OCI-LY1 (cell line): ENCODE measurements at regions not wholly inside any gene's neighbourhood (a gene's known extent, or its start where the extent isn't known, plus 50 kb on each side); places are given as distances from the start of the nearest gene placed in this dataset.

Experiments used
- H2AFZ ChIP-seq: fragments of 200-600 bp; sonication (generic), shearing (Covaris generic); 2 replicates; pipeline ENCODE4 v1.6.0; 2014; ENCODE audit warnings: antibody characterized with exemption, mild to moderate bottlenecking, low read length
- H3F3A ChIP-seq: fragments of 200-600 bp; sonication (generic), shearing (Covaris generic); 2 replicates; pipeline ENCODE4 v1.6.0; 2014; ENCODE audit warnings: mild to moderate bottlenecking, antibody characterized with exemption, low read length, moderate library complexity; ENCODE audit not compliant: insufficient read depth
- H3K27ac ChIP-seq: fragments of 200-600 bp; sonication (generic); 2 replicates; pipeline ENCODE4 v1.5.1; 2014; ENCODE audit warnings: low read length, mixed run types, mild to moderate bottlenecking, low read depth; ENCODE audit not compliant: poor library complexity, severe bottlenecking
- H3K27me3 ChIP-seq: fragments of 200-600 bp; sonication (generic); 2 replicates; pipeline ENCODE4 v1.6.0; 2014; ENCODE audit warnings: antibody characterized with exemption, mild to moderate bottlenecking, low read length, moderate library complexity; ENCODE audit not compliant: insufficient read depth
- H3K36me3 ChIP-seq: fragments of 200-600 bp; sonication (generic); 2 replicates; pipeline ENCODE4 v1.6.1; 2014; ENCODE audit warnings: mild to moderate bottlenecking, antibody characterized with exemption, low read length, moderate library complexity, mixed read lengths; ENCODE audit not compliant: insufficient read depth
- H3K4me1 ChIP-seq: fragments of 200-600 bp; sonication (generic); 2 replicates; pipeline ENCODE4 v1.5.1; 2014; ENCODE audit warnings: mild to moderate bottlenecking, low read length, moderate library complexity; ENCODE audit not compliant: insufficient read depth, severe bottlenecking
- H3K4me2 ChIP-seq: fragments of 200-600 bp; sonication (generic), shearing (Covaris generic); 2 replicates; pipeline ENCODE4 v1.6.1; 2014; ENCODE audit warnings: low read length
- H3K4me3 ChIP-seq: fragments of 200-600 bp; sonication (generic); 2 replicates; pipeline ENCODE4 v1.5.1; 2014; ENCODE audit warnings: low read length, low read depth, mild to moderate bottlenecking, mixed read lengths; ENCODE audit not compliant: poor library complexity, severe bottlenecking
- H3K79me2 ChIP-seq: fragments of 200-600 bp; shearing (Covaris generic); 2 replicates; pipeline ENCODE4 v1.6.1; 2016; ENCODE audit warnings: mixed run types, low read length, mixed read lengths; ENCODE audit not compliant: insufficient read depth
- H3K9ac ChIP-seq: fragments of 200-600 bp; sonication (generic), shearing (Covaris generic); 2 replicates; pipeline ENCODE4 v1.6.1; 2014; ENCODE audit warnings: mild to moderate bottlenecking, low read length, mixed read lengths
- H3K9me2 ChIP-seq: fragments of 200-600 bp; sonication (generic), shearing (Covaris generic); 2 replicates; pipeline ENCODE4 v1.6.1; 2014; ENCODE audit warnings: low read depth, mild to moderate bottlenecking, low read length, mixed read lengths
- H3K9me3 ChIP-seq: fragments of 200-600 bp; shearing (Covaris generic); 2 replicates; pipeline ENCODE4 v1.6.1; 2014; ENCODE audit warnings: low read length, mixed read lengths
- H4K20me1 ChIP-seq: fragments of 200-600 bp; sonication (generic), shearing (Covaris generic); 2 replicates; pipeline ENCODE4 v1.6.0; 2016; ENCODE audit warnings: mild to moderate bottlenecking, low read length; ENCODE audit not compliant: insufficient read depth
- CTCF ChIP-seq: fragments of 200-600 bp; sonication (generic), shearing (Covaris generic); IDR thresholded peaks from 2 replicates; pipeline ENCODE4 v1.5.1; 2017; ENCODE audit warnings: mild to moderate bottlenecking, antibody characterized with exemption, low read length, moderate library complexity, mixed read lengths
- EZH2 ChIP-seq: fragments of 200-600 bp; sonication (generic), shearing (Covaris generic); IDR thresholded peaks from 2 replicates; pipeline ENCODE4 v1.8.0; 2017; ENCODE audit warnings: borderline replicate concordance, mixed run types, mild to moderate bottlenecking, antibody characterized with exemption, low read length, moderate library complexity, mixed read lengths

- H3K36me3 ChIP-seq, result no peaks in the 10 kb centered on the region
- TF ChIP-seq EZH2 (no peak), CTCF (no peak)
- no peak overlapping the region for H3K4me2 ChIP-seq
- no peaks in the 10 kb centered on the region for H3F3A ChIP-seq
- no peaks in the 10 kb centered on the region for H3K79me2 ChIP-seq
- H3K27ac ChIP-seq, result no peak overlapping the region
- peaks cover 5% of the 10 kb centered on the region; the same call in 1 of the 2 replicates for H3K27me3 ChIP-seq
- H3K9me2 ChIP-seq, result no peaks in the 10 kb centered on the region
- H3K9ac ChIP-seq, result no peak overlapping the region
- H2AFZ ChIP-seq, result no peak overlapping the region
- H3K9me3 ChIP-seq, result no peaks in the 10 kb centered on the region
- no peaks in the 10 kb centered on the region for H4K20me1 ChIP-seq
- H3K4me1 ChIP-seq, result no peaks in the 10 kb centered on the region
- no peak overlapping the region for H3K4me3 ChIP-seq
Observed at GRCh38 chr1:208523007-208523406, 278.8 kb upstream of the PLXNA2 start.

GRCh38 chr1:208524376-208524775 lies 280.2 kb upstream of the PLXNA2 start:
- H4K20me1 ChIP-seq, result no peaks in the 10 kb centered on the region
- no peak overlapping the region for H3K9ac ChIP-seq
- H3F3A ChIP-seq, result no peaks in the 10 kb centered on the region
- H3K27me3 ChIP-seq, result peaks cover 5% of the 10 kb centered on the region; the same call in 1 of the 2 replicates
- TF ChIP-seq EZH2 (no peak), CTCF (no peak)
- no peaks in the 10 kb centered on the region for H3K9me2 ChIP-seq
- no peak overlapping the region for H2AFZ ChIP-seq
- H3K36me3 ChIP-seq, result no peaks in the 10 kb centered on the region
- no peaks in the 10 kb centered on the region for H3K4me1 ChIP-seq
- no peak overlapping the region for H3K27ac ChIP-seq
- no peaks in the 10 kb centered on the region for H3K79me2 ChIP-seq
- H3K4me2 ChIP-seq, result no peak overlapping the region
- H3K4me3 ChIP-seq, result no peak overlapping the region
- H3K9me3 ChIP-seq, result no peaks in the 10 kb centered on the region

GRCh38 chr1:208524925-208525324 lies 280.7 kb upstream of the PLXNA2 start:
- H3K9me3 ChIP-seq, result no peaks in the 10 kb centered on the region
- H3K4me2 ChIP-seq, result no peak overlapping the region
- no peak overlapping the region for H3K9ac ChIP-seq
- H2AFZ ChIP-seq, result no peak overlapping the region
- H3K79me2 ChIP-seq, result no peaks in the 10 kb centered on the region
- H4K20me1 ChIP-seq, result no peaks in the 10 kb centered on the region
- H3K4me3 ChIP-seq, result no peak overlapping the region
- no peaks in the 10 kb centered on the region for H3K4me1 ChIP-seq
- no peaks in the 10 kb centered on the region for H3K9me2 ChIP-seq
- no peak for TF ChIP-seq EZH2
- no peak for TF ChIP-seq CTCF
- H3K27ac ChIP-seq, result no peak overlapping the region
- peaks cover 5% of the 10 kb centered on the region; the same call in 1 of the 2 replicates for H3K27me3 ChIP-seq
- H3K36me3 ChIP-seq, result no peaks in the 10 kb centered on the region
- no peaks in the 10 kb centered on the region for H3F3A ChIP-seq
